ENCODE measurements at regions not wholly inside any gene's neighbourhood (a gene's known extent, or its start where the extent isn't known, plus 50 kb on each side); places are given as distances from the start of the nearest gene placed in this dataset.

GRCh38 chr11:8740129-8740528, 57.5 kb downstream of the RPL27A start:
- Histone ChIP-seq H3K4me2 (ENCODE audit: low read length) (no peak overlapping the region), H3K79me2 (ENCODE audit: control insufficient read depth, low read length) (no peaks in the 10 kb centered on the region)
- TF ChIP-seq CTCF (IDR thresholded peaks at IDR 0.05; ENCODE audit: low read depth, low read length, poor library complexity, severe bottlenecking) (no peak), EZH2phosphoT487 (IDR thresholded peaks at IDR 0.05; ENCODE audit: borderline replicate concordance, low read length) (no peak)

GRCh38 chr11:8744423-8744822, 61.8 kb downstream of the RPL27A start:
- Histone ChIP-seq H3K4me2 (ENCODE audit: low read length) (no peak overlapping the region), H3K4me3 (ENCODE audit: low read length) (no peak overlapping the region)
- no peak for TF ChIP-seq EZH2phosphoT487 (IDR thresholded peaks at IDR 0.05; ENCODE audit: borderline replicate concordance, low read length)
- no peak for TF ChIP-seq CTCF (IDR thresholded peaks at IDR 0.05; ENCODE audit: low read depth, low read length, poor library complexity, severe bottlenecking)

More at GRCh38 chr11:8740129-8740528, 57.5 kb downstream of the RPL27A start:
- Histone ChIP-seq H3F3A (ENCODE audit: control insufficient read depth, insufficient read depth) (no peaks in the 10 kb centered on the region), H3K9me2 (replicated peaks; ENCODE audit: control insufficient read depth, low read length) (no peaks in the 10 kb centered on the region), H3K9me3 (ENCODE audit: control insufficient read depth, insufficient read depth, low read length) (no peaks in the 10 kb centered on the region), H3K27me3 (ENCODE audit: control insufficient read depth, low read length) (0 out of 2 replicates have a peak, but pooled peaks cover 2% of the 10 kb centered on the region), H3K36me3 (ENCODE audit: control insufficient read depth, low read length) (no peaks in the 10 kb centered on the region), H4K20me1 (ENCODE audit: control insufficient read depth, insufficient read depth, low read depth, low read length) (no peaks in the 10 kb centered on the region), H3K27ac (ENCODE audit: low read depth, low read length) (no peak overlapping the region), H3K4me1 (ENCODE audit: control insufficient read depth, low read length) (no peaks in the 10 kb centered on the region), H3K4me3 (ENCODE audit: low read length) (no peak overlapping the region)

GRCh38 chr11:8745431-8746253, 63.0 kb downstream of the RPL27A start:
- Histone ChIP-seq H3K4me2 (ENCODE audit: low read length) (no peak overlapping the region), H3K4me1 (ENCODE audit: control insufficient read depth, low read length) (no peaks in the 10 kb centered on the region), H3K9me3 (ENCODE audit: control insufficient read depth, insufficient read depth, low read length) (no peaks in the 10 kb centered on the region), H3K79me2 (ENCODE audit: control insufficient read depth, low read length) (no peaks in the 10 kb centered on the region), H3K36me3 (ENCODE audit: control insufficient read depth, low read length) (no peaks in the 10 kb centered on the region), H3K27me3 (ENCODE audit: control insufficient read depth, low read length) (peaks cover 6% of the 10 kb centered on the region; the same call in 1 of the 2 replicates), H3F3A (ENCODE audit: control insufficient read depth, insufficient read depth) (no peaks in the 10 kb centered on the region), H3K4me3 (ENCODE audit: low read length) (no peak overlapping the region), H4K20me1 (ENCODE audit: control insufficient read depth, insufficient read depth, low read depth, low read length) (no peaks in the 10 kb centered on the region), H3K27ac (ENCODE audit: low read depth, low read length) (no peak overlapping the region), H3K9me2 (replicated peaks; ENCODE audit: control insufficient read depth, low read length) (no peaks in the 10 kb centered on the region)
- TF ChIP-seq EZH2phosphoT487 (IDR thresholded peaks at IDR 0.05; ENCODE audit: borderline replicate concordance, low read length) = no peak
- TF ChIP-seq CTCF (IDR thresholded peaks at IDR 0.05; ENCODE audit: low read depth, low read length, poor library complexity, severe bottlenecking) = no peak

More at GRCh38 chr11:8744423-8744822, 61.8 kb downstream of the RPL27A start:
- Histone ChIP-seq H3K79me2 (ENCODE audit: control insufficient read depth, low read length) (no peaks in the 10 kb centered on the region), H3F3A (ENCODE audit: control insufficient read depth, insufficient read depth) (no peaks in the 10 kb centered on the region), H3K27ac (ENCODE audit: low read depth, low read length) (no peak overlapping the region), H3K27me3 (ENCODE audit: control insufficient read depth, low read length) (peaks cover 6% of the 10 kb centered on the region; the same call in 1 of the 2 replicates), H3K9me2 (replicated peaks; ENCODE audit: control insufficient read depth, low read length) (no peaks in the 10 kb centered on the region), H3K4me1 (ENCODE audit: control insufficient read depth, low read length) (no peaks in the 10 kb centered on the region), H4K20me1 (ENCODE audit: control insufficient read depth, insufficient read depth, low read depth, low read length) (no peaks in the 10 kb centered on the region), H3K9me3 (ENCODE audit: control insufficient read depth, insufficient read depth, low read length) (no peaks in the 10 kb centered on the region), H3K36me3 (ENCODE audit: control insufficient read depth, low read length) (no peaks in the 10 kb centered on the region)
